C4-2B (cell line): ENCODE measurements at regions not wholly inside any gene's neighbourhood (a gene's known extent, or its start where the extent isn't known, plus 50 kb on each side); places are given as distances from the start of the nearest gene placed in this dataset.

Source experiments
- H3K27ac ChIP-seq: fragments of 450-650 bp; 2 replicates; pipeline ENCODE4 v1.5.1; 2017
- ZFX ChIP-seq: fragments of 450-650 bp; IDR thresholded peaks from 2 replicates; pipeline ENCODE4 v1.6.1; 2017
- TF ChIP-seq, protein P1 (sequence below): fragments of 450-650 bp; conservative IDR thresholded peaks from 2 replicates; pipeline ENCODE4 v1.5.1; 2017; ENCODE audit warnings: mild to moderate bottlenecking

DNA sequence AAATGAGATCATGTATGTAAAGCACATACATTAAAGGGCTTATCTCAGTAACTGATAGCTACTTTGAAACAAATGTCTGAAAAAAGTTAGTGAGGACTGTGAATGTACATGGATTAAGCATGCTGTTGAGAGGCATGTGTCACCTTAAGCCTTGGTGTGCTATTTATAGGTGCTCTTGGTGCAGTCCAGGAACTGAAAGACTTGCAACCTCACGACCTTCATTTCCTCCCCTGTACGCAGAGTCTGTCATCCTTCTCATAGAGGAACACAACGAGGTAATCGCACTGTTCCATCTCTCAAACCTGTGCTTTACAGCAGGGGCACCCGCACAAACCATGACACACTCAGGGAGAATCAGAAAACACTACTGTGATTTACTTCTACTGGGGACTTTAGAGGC, 65.6 kb downstream of the UFM1 start:
- TF ChIP-seq ZFX = no peak
- TF ChIP-seq, protein P1, sequence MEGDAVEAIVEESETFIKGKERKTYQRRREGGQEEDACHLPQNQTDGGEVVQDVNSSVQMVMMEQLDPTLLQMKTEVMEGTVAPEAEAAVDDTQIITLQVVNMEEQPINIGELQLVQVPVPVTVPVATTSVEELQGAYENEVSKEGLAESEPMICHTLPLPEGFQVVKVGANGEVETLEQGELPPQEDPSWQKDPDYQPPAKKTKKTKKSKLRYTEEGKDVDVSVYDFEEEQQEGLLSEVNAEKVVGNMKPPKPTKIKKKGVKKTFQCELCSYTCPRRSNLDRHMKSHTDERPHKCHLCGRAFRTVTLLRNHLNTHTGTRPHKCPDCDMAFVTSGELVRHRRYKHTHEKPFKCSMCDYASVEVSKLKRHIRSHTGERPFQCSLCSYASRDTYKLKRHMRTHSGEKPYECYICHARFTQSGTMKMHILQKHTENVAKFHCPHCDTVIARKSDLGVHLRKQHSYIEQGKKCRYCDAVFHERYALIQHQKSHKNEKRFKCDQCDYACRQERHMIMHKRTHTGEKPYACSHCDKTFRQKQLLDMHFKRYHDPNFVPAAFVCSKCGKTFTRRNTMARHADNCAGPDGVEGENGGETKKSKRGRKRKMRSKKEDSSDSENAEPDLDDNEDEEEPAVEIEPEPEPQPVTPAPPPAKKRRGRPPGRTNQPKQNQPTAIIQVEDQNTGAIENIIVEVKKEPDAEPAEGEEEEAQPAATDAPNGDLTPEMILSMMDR = no peak
- no peak overlapping the region for H3K27ac ChIP-seq

DNA sequence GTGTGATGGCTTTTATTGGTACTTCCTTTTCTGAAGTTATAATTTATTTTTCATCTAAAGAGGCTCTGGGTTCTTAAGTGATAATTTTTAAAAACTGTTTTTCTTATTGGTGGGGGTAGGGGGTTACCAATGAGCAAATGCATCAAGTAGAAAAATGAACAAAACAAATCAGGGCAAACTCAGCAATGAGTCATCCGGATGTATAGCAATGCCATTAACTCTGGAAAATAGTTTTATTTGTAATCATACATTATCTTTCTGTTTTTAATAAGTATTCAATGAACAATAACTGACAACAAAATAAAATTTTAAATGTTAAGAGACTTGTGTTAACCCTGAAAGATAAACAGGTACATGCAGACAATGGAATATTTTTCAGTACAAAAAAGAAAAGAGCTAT, 67.6 kb downstream of the UFM1 start:
- H3K27ac ChIP-seq = no peak overlapping the region
- TF ChIP-seq ZFX = no peak
- TF ChIP-seq, protein P1 = no peak

DNA sequence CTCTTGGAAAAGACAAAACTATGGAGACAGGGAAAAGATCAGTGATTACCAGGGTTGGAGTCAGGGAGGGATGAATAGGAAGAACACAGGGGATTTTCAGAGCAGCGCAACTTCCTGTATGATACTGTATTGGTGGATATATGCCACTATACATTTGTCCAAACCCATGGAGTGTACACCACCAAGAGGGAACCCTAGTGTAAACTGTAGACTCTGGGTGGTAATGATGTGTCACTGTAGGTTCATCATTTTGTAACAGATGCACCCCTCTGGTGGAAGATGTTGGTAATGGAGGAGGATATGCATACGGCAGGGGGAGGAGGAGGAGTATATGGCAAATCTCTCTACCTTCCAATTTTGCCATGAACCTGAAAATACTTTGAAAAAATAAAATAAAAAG, 68.1 kb downstream of the UFM1 start:
- no peak overlapping the region for H3K27ac ChIP-seq
- no peak for TF ChIP-seq ZFX
- TF ChIP-seq, protein P1 = peak; percentile 75

DNA sequence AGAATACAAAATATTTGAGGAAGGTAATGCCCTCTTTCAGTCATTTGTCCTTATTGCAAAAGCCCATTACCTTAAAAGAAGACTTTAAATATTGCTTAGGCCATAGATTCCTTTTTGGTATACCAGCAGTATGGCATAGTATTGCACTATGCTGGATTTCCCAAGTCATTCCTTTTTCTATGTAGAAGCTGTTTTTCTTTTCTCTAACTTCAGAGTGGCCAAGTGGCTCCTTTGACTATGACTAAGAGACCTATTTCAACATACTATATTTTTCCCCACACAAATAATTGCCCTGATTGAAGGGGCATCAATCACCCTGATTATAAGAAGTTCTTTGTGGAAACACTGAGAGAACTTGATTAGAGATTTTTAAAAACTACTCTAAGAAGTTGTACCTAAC, 68.6 kb downstream of the UFM1 start:
- TF ChIP-seq ZFX = no peak
- TF ChIP-seq, protein P1 = no peak

DNA sequence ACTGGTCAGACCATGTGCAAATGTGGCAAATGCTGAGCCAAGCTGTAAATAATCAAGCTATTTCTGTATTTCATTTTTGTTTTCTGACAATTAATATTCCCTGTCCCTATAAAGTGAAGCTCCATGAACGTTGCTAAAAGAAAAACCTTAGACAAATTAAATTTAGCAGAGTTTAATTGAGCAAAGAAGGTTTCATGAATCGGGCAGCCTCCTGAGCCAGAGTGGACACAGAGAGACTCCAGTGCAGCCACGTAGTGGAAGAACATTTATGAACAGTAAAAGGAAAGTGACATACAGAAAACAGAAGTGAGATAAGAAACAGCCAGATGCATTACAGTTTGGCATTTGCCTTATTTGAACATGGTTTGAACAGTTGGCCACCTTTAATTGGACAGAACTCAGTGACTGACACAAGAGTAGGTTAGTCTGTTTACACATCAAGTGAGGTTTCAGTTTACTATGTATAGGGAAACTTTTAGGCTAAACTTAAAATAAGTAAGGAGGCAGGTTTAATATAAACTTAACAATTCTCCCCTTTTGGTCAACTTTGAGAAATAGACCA, 69.7 kb downstream of the UFM1 start:
- TF ChIP-seq, protein P1 = no peak
- TF ChIP-seq ZFX = no peak

More for the DNA sequence above, 68.6 kb downstream of the UFM1 start:
- no peak overlapping the region for H3K27ac ChIP-seq

DNA sequence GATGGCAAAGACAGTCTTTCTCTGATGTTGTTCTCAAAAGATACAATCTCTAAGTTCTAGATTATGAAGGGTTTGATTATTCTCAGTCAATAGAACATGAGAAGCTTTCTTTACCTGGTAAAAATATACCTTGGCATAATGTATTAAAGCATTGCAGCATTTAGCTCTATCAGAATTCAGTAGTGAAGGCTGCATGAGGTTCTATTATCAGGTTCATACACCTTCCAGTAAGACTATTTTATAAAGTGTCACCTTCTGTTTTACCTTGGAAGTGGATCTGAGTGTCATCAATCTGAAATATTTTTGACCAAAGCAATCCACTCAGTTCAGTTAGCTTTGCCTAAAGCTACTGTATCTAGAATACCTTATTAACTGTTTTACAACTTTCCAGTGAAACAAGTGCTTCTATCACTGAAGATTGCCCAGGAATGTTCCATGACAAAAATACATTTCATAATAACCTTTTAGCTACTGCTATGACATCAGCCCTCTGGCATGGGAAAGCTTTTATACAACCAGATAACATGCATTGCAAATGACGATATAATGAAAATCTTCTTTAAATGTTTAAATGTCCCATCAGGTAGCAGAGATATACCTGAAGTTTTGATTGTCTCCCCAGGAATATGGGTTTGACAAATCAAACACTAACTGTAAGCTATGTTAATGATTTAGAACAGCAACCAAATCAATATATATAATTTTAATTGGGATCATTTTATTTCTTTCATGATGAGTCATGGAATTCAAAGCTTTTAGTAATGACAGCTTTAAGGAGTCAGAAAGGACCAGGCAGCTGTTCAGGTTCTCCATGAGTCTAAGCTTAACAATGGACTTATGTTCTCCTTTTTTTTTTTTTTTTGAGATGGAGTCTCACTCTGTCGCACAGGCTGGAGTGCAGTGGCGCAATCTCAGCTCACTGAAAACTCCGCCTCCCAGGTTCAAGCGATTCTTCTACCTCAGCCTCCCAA, 72.2 kb downstream of the UFM1 start:
- TF ChIP-seq, protein P1 = no peak
- TF ChIP-seq ZFX = no peak
- no peak overlapping the region for H3K27ac ChIP-seq

More for the DNA sequence above, 69.7 kb downstream of the UFM1 start:
- H3K27ac ChIP-seq = no peak overlapping the region

DNA sequence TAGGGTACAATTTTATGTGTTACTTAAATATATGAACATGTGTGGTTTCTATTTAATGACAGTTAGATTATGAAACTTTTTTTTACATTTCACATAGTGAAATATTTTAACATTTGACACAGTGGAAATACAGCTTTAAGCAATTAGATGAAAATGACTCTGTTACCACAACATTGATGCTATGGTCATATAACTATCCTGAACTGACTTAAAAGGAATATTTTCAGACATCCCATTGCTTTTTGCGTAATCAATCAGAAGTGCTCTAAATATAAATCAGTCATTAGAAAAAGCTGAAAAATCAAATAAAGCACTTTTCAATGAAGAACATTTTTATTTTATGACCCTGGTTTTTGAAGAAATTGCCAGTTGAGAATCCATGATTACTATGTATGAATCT, 80.3 kb downstream of the UFM1 start:
- TF ChIP-seq ZFX = no peak
- TF ChIP-seq, protein P1 = no peak
- no peak overlapping the region for H3K27ac ChIP-seq
